Left ventricle myocardium inferior (tissue), 1 donor: ENCODE measurements at regions not wholly inside any gene's neighbourhood (a gene's known extent, or its start where the extent isn't known, plus 50 kb on each side); places are given as distances from the start of the nearest gene placed in this dataset.

Source experiments
- DNase-seq: peaks from one replicate; pipeline ENCODE4 v3.0.0-alpha.2; 2020
- H3K27ac ChIP-seq: fragments of 200-600 bp; replicated peaks from 2 replicates; pipeline ENCODE4 v1.8.0; 2021
- H3K27me3 ChIP-seq: fragments of 200-600 bp; 2 replicates; pipeline ENCODE4 v1.8.0; 2021; ENCODE audit warnings: low read depth
- H3K36me3 ChIP-seq: fragments of 200-600 bp; 2 replicates; pipeline ENCODE4 v1.8.0; 2021
- H3K4me1 ChIP-seq: fragments of 200-600 bp; 2 replicates; pipeline ENCODE4 v1.8.0; 2021
- H3K4me3 ChIP-seq: fragments of 200-600 bp; 2 replicates; pipeline ENCODE4 v1.8.0; 2021; ENCODE audit warnings: mild to moderate bottlenecking, moderate library complexity
- H3K9me3 ChIP-seq: fragments of 200-600 bp; replicated peaks from 2 replicates; pipeline ENCODE4 v1.8.0; 2021
- intact Hi-C: fragments of 100-400 bp; cut with micrococcal nuclease; formaldehyde crosslinking; loops from one replicate; pipeline ENCODE4 v1.11.0; 2022
- TF ChIP-seq, protein P1 (sequence below): fragments of 200-600 bp; IDR thresholded peaks from 2 replicates; pipeline ENCODE4 v1.8.0; 2021; ENCODE audit warnings: antibody characterized with exemption, mild to moderate bottlenecking, borderline replicate concordance
- donor health status: DM: no; HTN: yes; CAD: no; lungs with severe emphysema.

DNA sequence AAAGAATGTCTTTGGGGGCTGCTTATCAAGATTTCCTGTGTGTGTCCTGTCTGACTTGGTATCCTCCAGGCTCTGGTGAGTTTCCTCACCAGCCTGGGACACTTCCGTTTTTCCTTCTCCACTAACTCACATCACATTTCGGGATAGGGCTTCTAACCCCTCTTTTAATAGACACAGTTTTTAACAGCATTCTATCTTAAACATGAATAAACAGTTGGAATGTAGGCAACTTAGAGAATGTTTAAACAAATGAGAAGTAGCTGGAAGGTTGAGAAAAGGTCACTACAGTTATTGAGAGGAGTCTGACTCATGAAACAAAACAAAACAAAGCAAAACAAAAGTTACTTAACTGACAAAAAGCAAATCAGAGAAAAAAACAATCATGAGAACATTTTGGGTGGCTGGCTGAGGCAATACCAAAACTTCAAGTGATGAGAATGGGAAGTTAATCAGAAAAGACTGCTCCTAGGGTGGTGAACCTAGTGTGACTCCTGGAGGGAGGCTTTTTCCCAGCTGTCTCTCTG is 64.7 kb upstream of the CTSC start:
- intact Hi-C loops, result no loop called here
- H3K9me3 ChIP-seq, result no peaks in the 10 kb centered on the region
- TF ChIP-seq, protein P1, sequence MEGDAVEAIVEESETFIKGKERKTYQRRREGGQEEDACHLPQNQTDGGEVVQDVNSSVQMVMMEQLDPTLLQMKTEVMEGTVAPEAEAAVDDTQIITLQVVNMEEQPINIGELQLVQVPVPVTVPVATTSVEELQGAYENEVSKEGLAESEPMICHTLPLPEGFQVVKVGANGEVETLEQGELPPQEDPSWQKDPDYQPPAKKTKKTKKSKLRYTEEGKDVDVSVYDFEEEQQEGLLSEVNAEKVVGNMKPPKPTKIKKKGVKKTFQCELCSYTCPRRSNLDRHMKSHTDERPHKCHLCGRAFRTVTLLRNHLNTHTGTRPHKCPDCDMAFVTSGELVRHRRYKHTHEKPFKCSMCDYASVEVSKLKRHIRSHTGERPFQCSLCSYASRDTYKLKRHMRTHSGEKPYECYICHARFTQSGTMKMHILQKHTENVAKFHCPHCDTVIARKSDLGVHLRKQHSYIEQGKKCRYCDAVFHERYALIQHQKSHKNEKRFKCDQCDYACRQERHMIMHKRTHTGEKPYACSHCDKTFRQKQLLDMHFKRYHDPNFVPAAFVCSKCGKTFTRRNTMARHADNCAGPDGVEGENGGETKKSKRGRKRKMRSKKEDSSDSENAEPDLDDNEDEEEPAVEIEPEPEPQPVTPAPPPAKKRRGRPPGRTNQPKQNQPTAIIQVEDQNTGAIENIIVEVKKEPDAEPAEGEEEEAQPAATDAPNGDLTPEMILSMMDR, result no peak
- H3K4me1 ChIP-seq, result peaks cover 19% of the 10 kb centered on the region
- no peak overlapping the region for H3K4me3 ChIP-seq
- DNase-seq, result no peak
- no peaks in the 10 kb centered on the region for H3K27me3 ChIP-seq
- peak overlapping the region; percentile 40 for H3K27ac ChIP-seq
- H3K36me3 ChIP-seq, result no peaks in the 10 kb centered on the region

DNA sequence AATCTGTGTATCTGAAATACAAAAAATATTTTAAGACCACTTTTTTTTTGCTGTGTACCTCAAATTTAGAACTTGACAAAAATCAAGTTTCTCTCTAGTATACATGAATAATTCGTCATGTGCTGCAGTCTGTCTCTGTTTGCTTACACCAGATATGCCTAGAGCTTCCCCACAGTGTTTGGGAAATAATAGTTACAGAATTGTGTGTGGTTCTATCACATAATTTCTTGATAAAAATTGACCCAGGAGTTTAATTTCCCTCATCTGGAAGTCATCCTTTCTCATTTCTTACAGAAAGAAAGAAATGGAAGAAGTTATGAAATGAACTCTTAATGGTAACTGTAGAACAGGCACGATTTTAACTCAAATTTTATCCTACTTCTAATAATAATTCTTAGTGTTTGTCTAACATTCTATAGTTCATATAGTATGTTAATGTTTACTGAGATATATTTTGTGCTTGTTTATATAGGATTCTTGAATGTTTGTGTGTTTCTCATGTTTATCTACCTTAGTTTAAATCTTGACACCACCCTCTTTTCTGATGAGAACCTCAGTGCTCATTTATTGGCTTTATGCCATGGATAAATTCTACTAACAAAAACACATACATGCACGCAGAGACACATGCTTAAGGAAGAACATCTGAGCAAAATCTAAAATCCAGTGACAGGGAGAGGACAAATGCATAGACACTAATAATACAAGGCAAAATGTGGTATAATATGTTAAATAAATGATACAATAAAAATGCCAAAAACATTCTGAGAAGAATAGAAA is 61.4 kb upstream of the CTSC start:
- no peak overlapping the region for H3K4me3 ChIP-seq
- no peak for DNase-seq
- H3K27ac ChIP-seq, result peak overlapping the region; percentile 27
- H3K9me3 ChIP-seq, result no peaks in the 10 kb centered on the region
- intact Hi-C loops, result no loop called here
- TF ChIP-seq, protein P1, result no peak
- H3K4me1 ChIP-seq, result peaks cover 14% of the 10 kb centered on the region
- H3K27me3 ChIP-seq, result no peaks in the 10 kb centered on the region
- no peaks in the 10 kb centered on the region for H3K36me3 ChIP-seq

DNA sequence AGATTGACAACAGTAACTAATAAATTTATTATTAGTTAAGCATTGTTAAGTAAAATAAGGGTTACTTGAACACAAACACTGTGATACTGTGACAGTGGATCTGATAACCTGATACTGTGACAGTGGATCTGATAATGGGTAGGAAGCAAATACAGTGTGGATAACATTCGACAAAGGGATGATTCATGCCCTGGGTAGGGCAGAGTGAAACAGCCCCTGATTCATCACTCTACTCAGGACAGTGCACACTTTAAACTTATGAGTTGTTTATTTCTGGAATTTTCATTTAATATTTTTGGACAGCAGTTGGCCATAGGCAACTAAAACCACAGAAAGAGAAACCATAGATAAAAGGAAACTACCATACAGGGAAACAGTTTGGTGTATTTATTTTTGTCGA is 60.8 kb upstream of the CTSC start:
- no peak for DNase-seq
- peaks cover 14% of the 10 kb centered on the region for H3K4me1 ChIP-seq
- H3K9me3 ChIP-seq, result no peaks in the 10 kb centered on the region
- TF ChIP-seq, protein P1, result no peak
- peak overlapping the region; percentile 27 for H3K27ac ChIP-seq
- H3K27me3 ChIP-seq, result no peaks in the 10 kb centered on the region
- H3K4me3 ChIP-seq, result no peak overlapping the region
- H3K36me3 ChIP-seq, result no peaks in the 10 kb centered on the region
- intact Hi-C loops, result no loop called here

DNA sequence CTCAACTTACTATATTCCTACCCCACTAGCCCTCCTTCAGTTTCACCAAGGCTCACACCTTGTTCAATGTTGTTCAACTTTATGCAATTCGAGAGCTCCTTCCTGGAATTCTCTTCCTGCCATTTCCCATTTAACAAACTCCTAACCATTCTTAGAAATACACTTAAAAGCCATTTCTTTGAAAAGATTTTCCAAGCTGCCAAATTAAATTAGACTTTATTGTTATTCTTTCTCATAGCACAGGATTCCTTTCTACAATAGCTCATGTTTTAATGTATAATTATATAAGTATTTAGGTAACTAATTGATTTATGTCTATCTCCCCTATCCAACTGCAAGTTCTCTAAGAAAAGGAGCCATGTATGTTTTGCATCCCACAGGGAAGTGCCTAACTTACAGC is 52.7 kb upstream of the CTSC start:
- intact Hi-C loops, result no loop called here
- no peaks in the 10 kb centered on the region for H3K4me1 ChIP-seq
- H3K9me3 ChIP-seq, result no peaks in the 10 kb centered on the region
- DNase-seq, result no peak
- TF ChIP-seq, protein P1, result no peak
- no peaks in the 10 kb centered on the region for H3K36me3 ChIP-seq
- no peaks in the 10 kb centered on the region for H3K27me3 ChIP-seq
- H3K4me3 ChIP-seq, result no peak overlapping the region
- no peak overlapping the region for H3K27ac ChIP-seq

DNA sequence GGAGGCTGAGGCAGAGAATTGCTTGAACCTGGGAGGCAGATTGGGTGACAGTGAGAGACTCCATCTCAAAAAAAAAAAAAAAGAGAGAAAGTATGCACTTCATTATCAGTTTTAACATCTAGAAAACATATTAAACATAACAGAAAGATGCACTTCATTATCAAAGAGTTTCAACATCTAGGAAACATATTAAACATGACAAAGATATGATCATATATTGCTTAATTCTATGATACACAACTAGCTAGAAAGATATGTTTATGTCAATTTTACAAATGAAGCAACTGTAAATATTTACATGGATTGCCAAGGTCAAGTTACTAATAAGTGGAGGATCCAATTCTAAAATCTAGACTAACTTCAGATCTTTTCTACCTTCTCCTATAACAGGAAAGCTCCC is 50.4 kb upstream of the CTSC start:
- intact Hi-C loops, result no loop called here
- Histone ChIP-seq H3K27ac (no peak overlapping the region), H3K4me1 (no peaks in the 10 kb centered on the region), H3K9me3 (no peaks in the 10 kb centered on the region), H3K27me3 (no peaks in the 10 kb centered on the region), H3K4me3 (no peak overlapping the region), H3K36me3 (no peaks in the 10 kb centered on the region)
- DNase-seq, result no peak
- TF ChIP-seq, protein P1, result no peak
